ENCODE measurements at regions not wholly inside any gene's neighbourhood (a gene's known extent, or its start where the extent isn't known, plus 50 kb on each side); places are given as distances from the start of the nearest gene placed in this dataset.

DNA sequence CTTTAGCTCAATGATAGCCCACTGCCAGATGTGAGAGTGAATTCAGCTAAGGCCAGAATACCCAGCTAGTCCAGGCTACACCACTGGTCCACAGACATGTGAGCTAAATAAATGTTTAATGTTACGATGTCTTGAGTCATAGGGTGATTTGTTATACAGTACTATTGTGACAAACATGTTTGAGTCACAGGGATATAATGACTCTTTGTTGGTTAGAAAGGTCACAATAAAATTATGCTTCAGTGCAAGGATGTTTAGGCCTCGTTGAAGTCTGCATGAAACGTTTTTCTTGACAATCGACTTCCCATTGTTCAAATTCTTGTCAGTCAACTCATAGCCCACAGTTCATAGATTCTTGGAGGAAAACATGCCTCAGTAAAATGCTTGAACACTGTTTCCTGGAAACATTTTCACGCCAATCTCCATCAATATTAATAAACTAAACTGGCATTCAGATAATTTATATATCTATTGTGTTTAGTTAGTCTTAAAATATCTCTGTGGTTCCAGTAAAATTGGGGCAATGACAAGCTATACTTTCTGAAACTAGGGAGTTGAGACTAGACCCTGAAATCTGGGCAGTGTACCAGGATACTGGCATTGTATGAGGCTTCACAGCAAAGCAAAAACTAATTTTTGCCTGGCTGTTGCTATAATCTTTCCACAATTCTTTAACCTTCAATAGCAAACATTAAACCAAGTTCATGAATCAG, 650.8 kb upstream of the KIRREL3 start:
- no peak for TF ChIP-seq MAZ (IDR thresholded peaks at IDR 0.05; ENCODE audit: borderline replicate concordance, low read depth, low read length)
- peak; percentile 36; the same call in 1 of the 2 replicates for TF ChIP-seq CEBPB (IDR thresholded peaks at IDR 0.05; ENCODE audit: low read depth, low read length)
- TF ChIP-seq, protein P1, sequence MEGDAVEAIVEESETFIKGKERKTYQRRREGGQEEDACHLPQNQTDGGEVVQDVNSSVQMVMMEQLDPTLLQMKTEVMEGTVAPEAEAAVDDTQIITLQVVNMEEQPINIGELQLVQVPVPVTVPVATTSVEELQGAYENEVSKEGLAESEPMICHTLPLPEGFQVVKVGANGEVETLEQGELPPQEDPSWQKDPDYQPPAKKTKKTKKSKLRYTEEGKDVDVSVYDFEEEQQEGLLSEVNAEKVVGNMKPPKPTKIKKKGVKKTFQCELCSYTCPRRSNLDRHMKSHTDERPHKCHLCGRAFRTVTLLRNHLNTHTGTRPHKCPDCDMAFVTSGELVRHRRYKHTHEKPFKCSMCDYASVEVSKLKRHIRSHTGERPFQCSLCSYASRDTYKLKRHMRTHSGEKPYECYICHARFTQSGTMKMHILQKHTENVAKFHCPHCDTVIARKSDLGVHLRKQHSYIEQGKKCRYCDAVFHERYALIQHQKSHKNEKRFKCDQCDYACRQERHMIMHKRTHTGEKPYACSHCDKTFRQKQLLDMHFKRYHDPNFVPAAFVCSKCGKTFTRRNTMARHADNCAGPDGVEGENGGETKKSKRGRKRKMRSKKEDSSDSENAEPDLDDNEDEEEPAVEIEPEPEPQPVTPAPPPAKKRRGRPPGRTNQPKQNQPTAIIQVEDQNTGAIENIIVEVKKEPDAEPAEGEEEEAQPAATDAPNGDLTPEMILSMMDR (conservative IDR thresholded peaks at IDR 0.05; ENCODE audit: low read depth, low read length): no peak
- TF ChIP-seq, protein P2, sequence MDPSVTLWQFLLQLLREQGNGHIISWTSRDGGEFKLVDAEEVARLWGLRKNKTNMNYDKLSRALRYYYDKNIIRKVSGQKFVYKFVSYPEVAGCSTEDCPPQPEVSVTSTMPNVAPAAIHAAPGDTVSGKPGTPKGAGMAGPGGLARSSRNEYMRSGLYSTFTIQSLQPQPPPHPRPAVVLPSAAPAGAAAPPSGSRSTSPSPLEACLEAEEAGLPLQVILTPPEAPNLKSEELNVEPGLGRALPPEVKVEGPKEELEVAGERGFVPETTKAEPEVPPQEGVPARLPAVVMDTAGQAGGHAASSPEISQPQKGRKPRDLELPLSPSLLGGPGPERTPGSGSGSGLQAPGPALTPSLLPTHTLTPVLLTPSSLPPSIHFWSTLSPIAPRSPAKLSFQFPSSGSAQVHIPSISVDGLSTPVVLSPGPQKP (IDR thresholded peaks at IDR 0.05; ENCODE audit: borderline replicate concordance, low read depth, low read length): no peak
- no peak for TF ChIP-seq CHD1 (IDR thresholded peaks at IDR 0.05; ENCODE audit: low read depth, low read length)
- TF ChIP-seq MXI1 (IDR thresholded peaks at IDR 0.05; ENCODE audit: borderline replicate concordance, low read depth, low read length): no peak
- peak; percentile 62 for TF ChIP-seq BHLHE40 (IDR thresholded peaks at IDR 0.05; ENCODE audit: low read depth, low read length)
- no peak for TF ChIP-seq NFE2L2 (IDR thresholded peaks at IDR 0.05; ENCODE audit: low read depth, low read length)
- no peak for TF ChIP-seq RCOR1 (IDR thresholded peaks at IDR 0.05; ENCODE audit: insufficient replicate concordance, low read length)
- TF ChIP-seq RFX5 (IDR thresholded peaks at IDR 0.05; ENCODE audit: low read depth, low read length): no peak
